ENCODE measurements at regions not wholly inside any gene's neighbourhood (a gene's known extent, or its start where the extent isn't known, plus 50 kb on each side); places are given as distances from the start of the nearest gene placed in this dataset.
"Not testable (repeated sequence)": the region's sequence is repeated elsewhere in the genome, so short reads cannot be mapped to it uniquely, and the experiment has no call there.

- no peak for DNase-seq
These were observed 79.6 kb upstream of the LRPAP1 start for GRCh38 chr4:3611778-3612177.

DNA sequence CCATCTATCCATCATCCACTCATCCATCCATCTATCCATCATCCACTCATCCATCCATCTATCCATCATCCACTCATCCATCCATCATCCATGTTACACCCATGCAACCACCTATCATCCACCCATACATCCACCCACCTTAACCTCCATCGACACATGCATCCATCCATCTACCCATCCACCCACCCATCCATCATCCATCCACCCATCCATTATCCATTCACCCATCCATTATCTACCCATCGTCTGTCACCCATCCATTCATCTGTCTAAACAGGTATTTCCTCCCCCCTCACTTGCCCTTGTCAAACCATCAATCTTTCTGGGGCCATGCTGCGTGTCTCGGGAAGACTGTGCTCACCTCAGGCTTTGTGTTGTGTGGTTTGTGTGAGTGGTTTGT, 78.6 kb upstream of the LRPAP1 start:
- not testable (repeated sequence) for DNase-seq

DNA sequence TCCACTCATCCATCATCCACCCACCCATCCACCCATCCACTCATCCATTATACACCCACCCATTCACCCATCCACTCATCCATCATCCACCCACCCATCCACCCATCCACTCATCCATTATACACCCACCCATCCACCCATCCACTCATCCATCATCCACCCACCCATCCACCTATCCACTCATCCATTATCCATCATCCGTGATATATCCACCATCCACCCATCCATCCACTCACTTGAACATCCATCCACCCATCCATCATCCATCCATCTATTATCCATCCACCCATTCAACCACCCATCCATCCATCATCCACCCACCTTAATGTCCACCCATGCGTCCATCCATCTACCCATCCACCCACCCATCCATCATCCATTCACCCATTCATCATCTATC, 77.7 kb upstream of the LRPAP1 start:
- DNase-seq = not testable (repeated sequence)

DNA sequence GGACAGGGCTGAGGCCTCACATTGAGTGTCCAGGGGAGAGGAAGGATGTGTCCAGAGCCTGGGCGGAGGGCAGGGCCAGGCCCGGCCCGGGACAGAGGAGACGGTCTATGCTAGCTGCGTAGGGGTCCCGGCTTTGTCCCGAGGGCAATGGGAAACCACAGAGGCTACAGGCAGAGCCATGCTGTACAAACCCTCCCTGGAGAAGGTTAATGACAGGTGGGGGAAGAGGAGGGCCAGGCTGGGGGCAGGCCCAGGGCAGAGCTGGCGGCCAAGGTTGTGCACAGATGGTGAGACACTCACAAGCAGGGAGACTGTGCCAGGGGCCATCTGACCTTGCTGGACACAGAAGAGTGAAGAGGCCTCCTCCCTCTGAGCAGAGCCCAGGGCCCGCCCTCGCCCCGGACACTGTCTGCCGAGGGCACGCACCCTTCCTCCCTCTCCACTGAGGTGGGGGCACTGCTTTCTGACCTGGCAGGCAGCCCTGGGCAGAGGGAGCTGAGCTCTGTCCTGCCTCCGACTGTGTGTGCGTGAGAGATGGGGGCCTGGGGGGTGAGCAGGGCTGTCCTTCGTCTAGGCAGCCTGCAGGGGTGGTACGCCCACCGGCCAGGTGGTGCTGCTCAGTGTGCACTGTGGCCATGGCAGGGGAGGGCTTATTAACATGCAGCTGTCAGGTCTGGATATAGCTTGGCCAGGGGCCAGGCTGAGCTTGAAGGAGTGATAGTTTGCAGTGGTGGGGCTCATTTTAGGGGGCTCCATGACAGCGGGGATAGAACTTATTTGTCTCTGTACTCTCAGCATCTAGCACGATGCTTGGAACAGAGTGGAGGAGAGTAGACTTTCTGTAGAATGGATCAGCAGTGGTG, 75.7 kb upstream of the LRPAP1 start:
- peak; percentile 24 for DNase-seq

GRCh38 chr4:3606850-3607249, 74.6 kb upstream of the LRPAP1 start:
- not testable (repeated sequence) for DNase-seq

GRCh38 chr4:3606271-3606670, 74.0 kb upstream of the LRPAP1 start:
- DNase-seq = not testable (repeated sequence)

GRCh38 chr4:3605491-3605890, 73.3 kb upstream of the LRPAP1 start:
- no peak for DNase-seq

DNA sequence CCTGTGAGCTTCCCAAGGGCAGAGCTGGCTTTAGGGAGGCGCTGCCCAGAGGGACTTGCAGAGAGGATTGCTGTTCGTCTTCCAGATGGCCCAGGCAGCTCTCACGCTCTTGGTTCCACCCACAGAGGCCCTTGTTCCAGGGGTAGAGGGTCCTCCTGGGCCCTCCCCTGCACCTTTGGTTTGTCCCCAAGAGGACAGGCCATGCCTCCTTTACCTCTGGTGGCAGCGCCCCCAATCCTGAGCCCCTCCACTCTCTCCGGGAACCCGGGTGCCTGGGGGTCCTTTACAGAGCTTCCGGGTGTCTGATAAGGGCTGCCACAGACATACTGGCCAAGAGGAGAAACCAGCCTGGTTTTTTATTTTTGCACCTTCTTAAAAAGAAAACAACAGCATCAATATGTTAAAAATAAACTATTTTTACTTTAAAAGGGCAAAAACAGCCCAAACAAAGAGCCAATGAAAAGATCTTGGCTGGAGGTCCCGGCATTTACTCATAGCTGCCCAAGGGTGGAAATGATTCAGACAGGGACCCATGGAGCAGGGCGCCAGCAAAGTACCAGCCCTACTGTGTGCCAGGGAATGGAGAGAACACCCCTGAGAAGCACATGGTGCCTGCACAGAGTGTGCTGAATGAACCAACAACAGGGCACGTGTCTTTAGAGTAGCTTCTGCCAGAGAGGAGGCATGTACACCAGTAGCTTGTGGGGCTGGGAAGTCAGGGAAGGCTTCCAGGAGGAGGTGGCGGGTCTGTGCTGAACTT, 70.8 kb upstream of the LRPAP1 start:
- DNase-seq = not testable (repeated sequence)

DNA sequence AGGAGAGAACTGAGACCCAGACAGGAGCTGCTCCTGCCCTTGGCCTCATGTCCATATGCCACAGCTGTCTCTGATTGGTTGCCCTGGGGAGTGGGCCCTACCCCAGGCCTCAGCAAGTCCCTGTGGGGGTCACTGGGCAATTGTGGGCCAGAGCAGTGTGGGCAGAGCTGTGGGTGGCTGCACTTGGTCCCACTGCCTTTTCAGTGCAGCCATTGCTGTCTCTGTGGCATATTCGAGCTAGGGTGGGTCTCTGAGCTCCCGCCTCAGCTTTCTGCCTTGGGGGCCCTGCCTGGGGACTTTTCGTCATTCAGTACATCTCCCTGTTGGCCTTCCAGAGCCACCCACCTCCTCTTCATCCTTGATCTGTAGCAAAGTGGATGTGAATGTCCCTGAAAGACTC, 69.8 kb upstream of the LRPAP1 start:
- DNase-seq = no peak

DNA sequence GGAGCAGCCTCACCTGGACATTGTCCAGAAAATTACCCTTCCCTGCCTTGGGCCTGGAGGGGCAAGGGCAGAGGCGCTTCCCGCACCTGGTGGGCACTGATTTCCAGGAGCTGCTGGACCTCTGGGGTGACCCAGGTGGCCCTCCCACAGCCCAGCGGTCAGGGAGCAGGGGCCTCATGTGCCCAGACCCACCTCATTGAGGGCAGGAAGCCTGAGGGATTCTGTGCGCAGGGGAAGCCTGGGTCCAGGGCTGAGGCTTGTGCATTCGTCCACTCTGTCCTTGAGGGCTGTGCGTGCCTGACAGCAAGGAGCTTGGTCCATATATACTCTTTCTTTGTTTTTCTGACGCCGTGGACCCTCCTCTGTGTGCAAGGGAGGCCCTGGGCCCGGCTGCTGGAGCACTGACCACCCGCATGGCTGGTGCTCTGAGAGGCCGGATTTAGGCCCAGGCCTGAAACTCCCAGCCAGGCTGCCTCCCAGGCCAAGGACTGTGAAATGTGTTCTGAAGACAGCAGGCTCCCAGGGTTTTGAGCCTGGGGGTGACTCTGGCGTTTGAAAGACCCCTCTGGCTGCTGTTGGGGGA, 69.0 kb upstream of the LRPAP1 start:
- DNase-seq = not testable (repeated sequence)

DNA sequence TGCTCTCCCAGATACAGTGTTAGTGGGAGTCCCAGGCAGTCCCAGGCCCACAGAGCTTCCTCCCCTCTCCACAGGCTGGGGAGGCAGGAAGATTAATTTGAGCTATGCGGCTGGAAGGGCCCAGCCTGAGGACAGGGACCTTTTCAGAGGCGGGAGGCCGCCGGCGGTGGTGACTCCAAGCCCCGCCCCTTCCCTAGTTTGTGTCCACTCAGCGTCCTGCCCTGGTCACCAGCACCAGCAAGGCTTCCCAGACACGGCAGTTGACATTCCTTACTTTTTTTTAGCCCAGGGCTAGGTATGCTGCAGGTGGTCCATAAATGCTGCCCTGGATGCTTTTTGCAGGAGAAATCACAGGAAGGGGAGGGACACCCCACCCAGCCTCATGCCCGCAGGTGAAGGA, 67.7 kb upstream of the LRPAP1 start:
- no peak for DNase-seq

- no peak for DNase-seq
These were observed 66.5 kb upstream of the LRPAP1 start for GRCh38 chr4:3598695-3599227.

DNA sequence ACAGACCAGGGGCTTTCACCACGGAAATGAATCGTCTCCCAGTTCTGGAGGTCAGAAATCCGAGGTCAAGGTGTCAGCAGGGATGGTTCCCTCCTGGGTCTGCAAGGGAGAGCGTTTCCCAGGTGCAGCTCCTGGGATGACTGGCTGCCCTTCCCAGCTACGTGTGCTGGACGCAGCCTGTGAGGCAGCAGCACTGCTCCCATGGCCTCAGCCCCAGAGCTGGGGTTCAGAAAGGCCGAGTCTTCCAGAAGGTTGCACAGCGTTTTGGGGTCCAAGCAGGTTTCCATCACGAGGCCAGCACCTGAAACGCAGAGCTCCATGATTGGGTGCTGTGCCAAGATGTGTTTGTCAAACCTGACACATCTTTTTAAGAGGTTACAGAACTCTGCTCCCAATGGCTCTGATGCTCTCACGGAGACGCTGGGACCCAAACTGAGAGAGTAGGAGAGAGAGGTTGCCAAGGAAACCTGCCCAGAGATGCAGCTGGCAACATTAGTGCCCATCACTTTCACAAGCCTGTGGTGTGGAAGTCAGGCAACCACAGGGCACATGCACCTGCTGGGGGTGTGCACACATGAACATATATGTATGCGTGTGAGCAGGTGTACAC, 65.8 kb upstream of the LRPAP1 start:
- DNase-seq = not testable (repeated sequence)

DNA sequence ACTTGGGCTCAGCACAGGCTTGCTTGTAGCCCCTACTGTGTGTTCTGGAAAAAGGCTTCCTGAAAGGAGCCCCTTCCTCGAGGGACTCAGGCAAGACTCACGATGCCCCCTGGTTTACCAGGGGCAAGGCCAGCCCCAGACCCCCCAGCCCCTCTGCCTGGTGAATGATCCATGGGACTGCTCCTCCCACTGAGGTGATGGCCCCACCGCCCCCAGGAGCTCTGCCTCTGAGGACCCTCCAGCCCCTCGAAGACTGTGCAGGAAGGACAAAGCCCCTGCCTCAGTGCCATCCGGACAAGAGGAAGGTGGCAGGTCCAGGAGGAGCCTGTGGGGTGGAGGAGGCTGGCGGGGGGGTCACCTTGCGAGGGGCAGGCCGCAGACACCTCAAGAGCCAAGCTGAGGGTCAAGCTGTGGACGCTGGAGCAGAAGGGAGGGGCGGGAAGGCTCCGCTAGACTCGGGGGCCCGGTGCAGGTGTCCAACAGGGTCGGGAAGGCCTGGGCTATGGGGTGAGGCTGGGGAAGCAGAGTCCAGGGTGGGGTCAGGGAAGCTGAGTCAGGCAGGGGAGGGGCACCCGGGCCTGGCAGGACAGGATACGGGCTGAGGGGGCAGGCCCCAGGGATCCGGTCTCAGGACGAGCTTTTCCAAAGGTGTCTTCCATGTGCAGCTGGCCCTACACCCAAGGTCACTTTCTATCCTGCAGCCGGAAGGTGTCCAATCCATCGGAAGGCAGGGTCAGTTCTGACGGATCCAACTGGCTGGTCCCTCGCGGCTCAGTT, 64.9 kb upstream of the LRPAP1 start:
- not testable (repeated sequence) for DNase-seq

GRCh38 chr4:3595627-3596291, 63.5 kb upstream of the LRPAP1 start:
- not testable (repeated sequence) for DNase-seq

DNA sequence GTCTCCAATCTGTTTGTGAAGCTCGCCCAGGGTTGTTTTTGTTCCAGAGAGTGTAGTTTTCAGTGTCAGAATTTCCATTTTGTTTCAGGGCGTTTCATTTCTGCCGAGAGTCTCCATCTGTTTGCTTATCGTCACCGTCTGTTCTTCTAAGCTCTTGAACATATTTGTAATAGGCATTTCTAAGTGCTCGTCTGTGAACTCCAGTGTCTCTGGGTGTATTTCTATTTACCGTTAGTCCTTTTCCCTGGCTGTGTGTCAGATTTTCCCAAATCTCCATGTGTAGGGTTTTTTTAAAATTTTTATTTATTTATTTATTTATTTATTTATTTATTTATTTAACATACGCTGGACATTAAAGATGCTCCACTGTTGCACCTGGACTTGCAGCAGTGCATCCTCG, 62.5 kb upstream of the LRPAP1 start:
- peak; percentile 73 for DNase-seq

GRCh38 chr4:3589946-3590924, 58.0 kb upstream of the LRPAP1 start:
- peak; percentile 54 for DNase-seq

DNA sequence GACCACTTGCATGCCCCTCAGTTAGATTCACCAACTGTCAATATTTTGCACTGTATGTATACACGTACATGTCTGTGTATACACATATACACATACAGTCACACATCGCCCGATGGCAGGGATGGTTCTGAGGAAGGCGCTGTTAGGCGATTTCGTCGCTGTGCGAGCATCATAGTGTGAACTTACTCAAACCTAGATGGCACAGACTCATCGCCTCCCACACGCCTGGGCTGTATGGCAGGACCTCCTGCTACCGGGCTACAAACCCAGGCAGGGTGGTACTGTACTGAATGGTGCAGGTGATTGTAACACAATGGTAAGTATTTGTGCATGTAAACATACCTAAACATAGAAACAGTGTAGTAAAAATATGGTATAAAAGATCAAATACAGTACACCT, 57.2 kb upstream of the LRPAP1 start:
- DNase-seq = not testable (repeated sequence)

DNA sequence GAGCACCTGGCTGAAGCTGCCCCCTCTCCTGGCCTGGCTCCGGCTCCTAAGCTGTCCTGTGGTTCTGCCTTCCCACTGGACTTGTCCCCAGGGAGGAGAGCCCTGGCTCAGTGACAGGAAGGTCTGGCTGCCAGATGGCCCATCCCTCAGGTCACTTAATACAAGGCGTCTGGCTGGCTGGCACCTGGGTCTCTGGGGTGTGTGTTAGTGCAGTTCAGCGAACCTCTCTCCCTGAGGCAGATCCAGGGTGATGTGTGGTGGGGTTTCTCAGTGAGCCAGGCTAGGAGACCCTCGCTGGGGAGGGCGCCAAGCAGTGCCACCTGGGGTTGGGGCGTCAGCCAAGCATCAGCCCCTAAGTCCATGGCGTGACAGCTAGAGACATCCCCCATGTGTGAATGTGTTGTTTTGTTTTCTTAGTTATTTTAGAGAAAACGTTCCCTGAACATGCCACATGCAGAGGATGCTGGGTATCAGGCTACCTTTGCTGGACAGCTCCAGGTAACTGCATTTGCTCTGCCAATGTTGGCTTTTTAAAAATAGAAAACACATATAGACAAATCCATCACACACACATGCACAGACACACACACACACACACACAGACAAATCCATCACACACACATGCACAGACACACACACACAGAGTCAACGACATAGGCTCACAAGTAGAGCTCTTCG, 56.4 kb upstream of the LRPAP1 start:
- DNase-seq = not testable (repeated sequence)

GRCh38 chr4:3586596-3586995, 54.4 kb upstream of the LRPAP1 start:
- DNase-seq = not testable (repeated sequence)
